Neural crest cell (in vitro differentiated cells): ENCODE measurements at regions not wholly inside any gene's neighbourhood (a gene's known extent, or its start where the extent isn't known, plus 50 kb on each side); places are given as distances from the start of the nearest gene placed in this dataset.

Experiments used
- DNase-seq: peaks from one replicate; pipeline ENCODE4 v3.0.0; 2021; ENCODE audit warnings: low read depth, mixed read lengths, low spot score
- H3K27ac Mint-ChIP-seq: one replicate; pipeline ENCODE4 v1.8.0; 2021; ENCODE audit warnings: mild to moderate bottlenecking, mixed read lengths; ENCODE audit not compliant: unreplicated experiment
- H3K27me3 Mint-ChIP-seq: 2 replicates; pipeline ENCODE4 v1.8.0; 2021; ENCODE audit warnings: low read depth, mild to moderate bottlenecking, mixed read lengths
- H3K36me3 Mint-ChIP-seq: 2 replicates; pipeline ENCODE4 v1.8.0; 2021; ENCODE audit warnings: low read depth, mild to moderate bottlenecking, mixed read lengths
- H3K4me1 Mint-ChIP-seq: 2 replicates; pipeline ENCODE4 v1.8.0; 2021; ENCODE audit warnings: mixed read lengths
- H3K4me3 Mint-ChIP-seq: one replicate; pipeline ENCODE4 v1.8.0; 2021; ENCODE audit warnings: mild to moderate bottlenecking, mixed read lengths
- H3K9me3 Mint-ChIP-seq: 2 replicates; pipeline ENCODE4 v1.8.0; 2021; ENCODE audit warnings: mixed read lengths
- CTCF ChIP-seq: fragments of 200-600 bp; sonication (generic); conservative IDR thresholded peaks from 2 replicates; pipeline ENCODE4 v1.5.0; 2021; ENCODE audit warnings: antibody characterized with exemption, mild to moderate bottlenecking

DNA sequence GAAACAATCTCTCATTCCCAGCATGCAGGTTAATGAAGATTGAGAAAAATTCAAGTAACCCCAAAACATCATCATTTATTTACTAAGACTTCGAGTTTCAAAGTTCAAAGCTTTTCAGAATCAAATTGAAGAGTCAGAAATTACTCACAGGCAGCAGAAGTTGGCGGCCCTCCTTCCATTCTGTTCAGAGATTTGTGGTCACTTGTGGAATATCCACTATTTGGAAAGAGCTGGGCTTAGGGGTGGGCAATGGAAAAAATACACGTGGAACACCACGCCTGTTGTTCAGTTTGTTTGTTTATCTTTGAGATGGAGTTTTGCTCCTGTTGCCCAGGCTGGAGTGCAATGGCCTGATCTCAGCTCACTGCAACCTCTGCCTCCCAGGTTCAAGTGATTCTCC is 108.6 kb upstream of the NAA20 start:
- DNase-seq = no peak
- H3K27me3 Mint-ChIP-seq = no peaks in the 10 kb centered on the region
- no peaks in the 10 kb centered on the region for H3K9me3 Mint-ChIP-seq
- no peak overlapping the region for H3K4me3 Mint-ChIP-seq
- no peak for TF ChIP-seq CTCF
- H3K4me1 Mint-ChIP-seq = no peaks in the 10 kb centered on the region
- H3K27ac Mint-ChIP-seq = no peak overlapping the region
- peaks cover 4% of the 10 kb centered on the region for H3K36me3 Mint-ChIP-seq

DNA sequence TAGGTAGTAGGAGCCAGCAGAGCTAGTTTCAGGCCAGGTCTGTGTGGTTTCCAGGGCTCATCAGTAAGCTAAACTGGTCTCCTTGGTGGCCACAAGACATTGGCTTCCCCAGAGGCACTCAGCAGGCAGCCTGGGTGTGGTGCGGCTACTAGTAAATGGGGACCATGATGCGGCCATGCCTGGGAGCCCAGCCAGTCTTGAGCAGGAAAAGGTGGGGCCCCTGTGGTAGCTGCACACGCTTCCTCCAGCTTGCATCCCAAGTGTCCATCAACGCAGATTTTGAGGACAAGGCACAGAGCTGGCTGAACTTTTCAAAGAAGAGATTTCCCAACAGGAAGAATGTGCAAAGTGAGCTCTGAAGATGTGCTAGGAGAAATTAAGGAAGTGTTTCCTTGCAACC is 107.4 kb upstream of the NAA20 start:
- Mint-ChIP-seq H3K9me3 (no peaks in the 10 kb centered on the region), H3K36me3 (peaks cover 4% of the 10 kb centered on the region), H3K4me3 (no peak overlapping the region), H3K27ac (no peak overlapping the region), H3K27me3 (no peaks in the 10 kb centered on the region), H3K4me1 (no peaks in the 10 kb centered on the region)
- DNase-seq = no peak
- no peak for TF ChIP-seq CTCF

GRCh38 chr20:19911810-19912382 is 105.3 kb upstream of the NAA20 start:
- DNase-seq = no peak
- Mint-ChIP-seq H3K27ac (no peak overlapping the region), H3K4me1 (no peaks in the 10 kb centered on the region), H3K9me3 (no peaks in the 10 kb centered on the region), H3K36me3 (peaks cover 4% of the 10 kb centered on the region), H3K4me3 (no peak overlapping the region), H3K27me3 (no peaks in the 10 kb centered on the region)
- TF ChIP-seq CTCF = no peak

- peaks cover 5% of the 10 kb centered on the region for H3K4me1 Mint-ChIP-seq
- H3K9me3 Mint-ChIP-seq = no peaks in the 10 kb centered on the region
- H3K4me3 Mint-ChIP-seq = no peak overlapping the region
- DNase-seq = no peak
- H3K27me3 Mint-ChIP-seq = no peaks in the 10 kb centered on the region
- peaks cover 4% of the 10 kb centered on the region for H3K36me3 Mint-ChIP-seq
- TF ChIP-seq CTCF = no peak
- H3K27ac Mint-ChIP-seq = no peak overlapping the region
Observed at GRCh38 chr20:19913349-19913748, 103.8 kb upstream of the NAA20 start.

DNA sequence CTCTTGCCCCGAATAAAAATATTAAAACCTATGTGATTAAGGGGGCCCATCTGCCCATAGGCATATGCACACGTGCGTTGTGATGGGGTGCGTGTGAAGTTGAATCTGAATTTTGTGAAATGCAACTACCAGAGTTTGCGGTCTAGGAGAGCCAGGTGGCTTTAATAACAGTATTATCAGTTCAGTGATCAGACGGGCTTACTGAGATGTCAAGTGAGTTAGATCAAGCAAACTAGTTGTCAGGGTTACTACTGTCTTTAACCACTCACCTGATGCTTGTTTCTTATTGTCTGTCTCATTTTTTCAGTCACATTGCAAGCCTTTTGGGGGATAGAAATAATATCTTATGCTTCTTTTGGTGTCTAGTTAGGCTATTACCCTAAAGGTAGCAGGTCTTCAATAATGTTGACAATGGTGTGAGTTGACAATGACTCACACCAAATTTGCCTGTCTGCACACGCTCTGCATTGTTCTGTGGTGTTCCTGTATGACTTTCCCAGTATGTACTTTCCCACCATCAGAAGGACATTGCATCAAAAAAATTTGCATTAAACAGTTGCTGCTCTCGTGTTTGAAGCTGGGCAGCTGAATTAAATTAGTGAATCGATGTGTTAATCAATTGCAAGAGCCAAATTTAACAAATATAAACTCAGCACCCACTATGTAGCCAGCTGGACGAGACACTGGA is 103.1 kb upstream of the NAA20 start:
- no peaks in the 10 kb centered on the region for H3K9me3 Mint-ChIP-seq
- no peaks in the 10 kb centered on the region for H3K27me3 Mint-ChIP-seq
- DNase-seq = no peak
- H3K36me3 Mint-ChIP-seq = peaks cover 3% of the 10 kb centered on the region
- no peak overlapping the region for H3K4me3 Mint-ChIP-seq
- TF ChIP-seq CTCF = no peak
- H3K4me1 Mint-ChIP-seq = peaks cover 7% of the 10 kb centered on the region
- no peak overlapping the region for H3K27ac Mint-ChIP-seq
